Cardiac muscle cell (in vitro differentiated cells and primary cell): ENCODE measurements at regions not wholly inside any gene's neighbourhood (a gene's known extent, or its start where the extent isn't known, plus 50 kb on each side); places are given as distances from the start of the nearest gene placed in this dataset.

Experiments
- DNase-seq, 2 donors: peaks; one replicate each; pipeline versions ENCODE4 v3.0.0 to v3.0.0-alpha.2; 2010 to 2017; ENCODE audit warnings: low read depth in 1 of 2, low spot score in 1 of 2
- H3K27ac ChIP-seq: fragments of 200-600 bp; sonication (generic); 2 replicates; pipeline ENCODE4 v1.5.1; 2016
- H3K27me3 ChIP-seq: fragments of 200-600 bp; sonication (generic); 2 replicates; pipeline ENCODE4 v1.6.0; 2016; ENCODE audit warnings: control low read depth
- H3K36me3 ChIP-seq: fragments of 200-600 bp; sonication (generic); 2 replicates; pipeline ENCODE4 v1.5.1; 2016; ENCODE audit warnings: control low read depth
- H3K4me1 ChIP-seq: fragments of 200-600 bp; sonication (generic); 2 replicates; pipeline ENCODE4 v1.8.1; 2017; ENCODE audit warnings: low read depth, mild to moderate bottlenecking, mixed run types
- H3K4me3 ChIP-seq: fragments of 200-600 bp; sonication (generic); 2 replicates; pipeline ENCODE4 v1.5.1; 2016; ENCODE audit warnings: mild to moderate bottlenecking
- H3K9me3 ChIP-seq: fragments of 200-600 bp; sonication (generic); 2 replicates; pipeline ENCODE4 v1.5.1; 2017; ENCODE audit warnings: low read depth, mild to moderate bottlenecking, control low read depth
- CTCF ChIP-seq: IDR thresholded peaks from 2 replicates; pipeline ENCODE4 v1.5.1; 2012; ENCODE audit warnings: low read depth, mild to moderate bottlenecking, low read length

GRCh38 chr6:93918258-93918657 is 498.9 kb upstream of the EPHA7 start:
- no peak overlapping the region for H3K4me3 ChIP-seq
- no peaks in the 10 kb centered on the region for H3K9me3 ChIP-seq
- no peak for DNase-seq
- H3K27me3 ChIP-seq = no peaks in the 10 kb centered on the region
- no peaks in the 10 kb centered on the region for H3K36me3 ChIP-seq
- TF ChIP-seq CTCF = no peak
- H3K27ac ChIP-seq = no peak overlapping the region
- no peaks in the 10 kb centered on the region for H3K4me1 ChIP-seq

GRCh38 chr6:93917216-93917615 is 497.9 kb upstream of the EPHA7 start:
- no peak for TF ChIP-seq CTCF
- no peak overlapping the region for H3K4me3 ChIP-seq
- H3K27ac ChIP-seq = no peak overlapping the region
- H3K9me3 ChIP-seq = no peaks in the 10 kb centered on the region
- H3K27me3 ChIP-seq = no peaks in the 10 kb centered on the region
- no peaks in the 10 kb centered on the region for H3K36me3 ChIP-seq
- H3K4me1 ChIP-seq = no peaks in the 10 kb centered on the region
- no peak for DNase-seq

GRCh38 chr6:93916716-93917115 is 497.4 kb upstream of the EPHA7 start:
- Histone ChIP-seq H3K4me3 (no peak overlapping the region), H3K27ac (no peak overlapping the region), H3K36me3 (no peaks in the 10 kb centered on the region), H3K27me3 (no peaks in the 10 kb centered on the region), H3K4me1 (no peaks in the 10 kb centered on the region), H3K9me3 (no peaks in the 10 kb centered on the region)
- no peak for DNase-seq
- TF ChIP-seq CTCF = no peak

- H3K27ac ChIP-seq = no peak overlapping the region
- H3K4me1 ChIP-seq = no peaks in the 10 kb centered on the region
- no peaks in the 10 kb centered on the region for H3K27me3 ChIP-seq
- no peak for DNase-seq
- no peaks in the 10 kb centered on the region for H3K36me3 ChIP-seq
- no peak overlapping the region for H3K4me3 ChIP-seq
- no peaks in the 10 kb centered on the region for H3K9me3 ChIP-seq
- no peak for TF ChIP-seq CTCF
Measured at GRCh38 chr6:93915961-93916360, 496.6 kb upstream of the EPHA7 start.

GRCh38 chr6:93902517-93902916 is 483.2 kb upstream of the EPHA7 start:
- TF ChIP-seq CTCF = no peak
- DNase-seq = no peak
- H3K9me3 ChIP-seq = no peaks in the 10 kb centered on the region

GRCh38 chr6:93900142-93900541 is 480.8 kb upstream of the EPHA7 start:
- Histone ChIP-seq H3K9me3 (no peaks in the 10 kb centered on the region), H3K4me3 (no peak overlapping the region), H3K27me3 (no peaks in the 10 kb centered on the region), H3K27ac (no peak overlapping the region), H3K36me3 (no peaks in the 10 kb centered on the region), H3K4me1 (no peaks in the 10 kb centered on the region)
- TF ChIP-seq CTCF = no peak
- DNase-seq = no peak

More at GRCh38 chr6:93902517-93902916, 483.2 kb upstream of the EPHA7 start:
- Histone ChIP-seq H3K4me3 (no peak overlapping the region), H3K36me3 (no peaks in the 10 kb centered on the region), H3K4me1 (no peaks in the 10 kb centered on the region), H3K27me3 (no peaks in the 10 kb centered on the region), H3K27ac (no peak overlapping the region)
